Ectodermal cell (in vitro differentiated cells): ENCODE measurements at regions not wholly inside any gene's neighbourhood (a gene's known extent, or its start where the extent isn't known, plus 50 kb on each side); places are given as distances from the start of the nearest gene placed in this dataset.

ENCODE experiments used
- H3K27ac ChIP-seq: 2 replicates; pipeline ENCODE4 v1.7.0; 2013; ENCODE audit warnings: mild to moderate bottlenecking, low read depth, low read length; ENCODE audit not compliant: insufficient read depth, poor library complexity, severe bottlenecking
- H3K27me3 ChIP-seq: 2 replicates; pipeline ENCODE4 v1.7.0; 2013; ENCODE audit warnings: mild to moderate bottlenecking, low read length; ENCODE audit not compliant: insufficient read depth, control insufficient read depth, poor library complexity, severe bottlenecking
- H3K36me3 ChIP-seq: one replicate; pipeline ENCODE4 v1.7.0; 2013; ENCODE audit warnings: low read length; ENCODE audit not compliant: control insufficient read depth, insufficient read depth
- H3K4me1 ChIP-seq: one replicate; pipeline ENCODE4 v1.7.0; 2013; ENCODE audit warnings: low read length; ENCODE audit not compliant: control insufficient read depth, insufficient read depth
- H3K4me3 ChIP-seq: 2 replicates; pipeline ENCODE4 v1.7.0; 2013; ENCODE audit warnings: low read depth, low read length, control low read depth; ENCODE audit not compliant: insufficient read depth
- H3K9me3 ChIP-seq: 2 replicates; pipeline ENCODE4 v1.7.0; 2013; ENCODE audit warnings: mild to moderate bottlenecking, low read length, moderate library complexity; ENCODE audit not compliant: control insufficient read depth
- WGBS, 2 experiments: methylation state at CpG; one replicate each; pipeline ENCODE4 v1.1.7; 2013; ENCODE audit warnings: missing lambda C conversion rate in 2 of 2; 5-methylcytosine and 5-hydroxymethylcytosine counted together

GRCh38 chr7:156184164-156184563 is 371.9 kb upstream of the SHH start:
- no peak overlapping the region for H3K27ac ChIP-seq
- no peak overlapping the region for H3K4me3 ChIP-seq
- no peaks in the 10 kb centered on the region for H3K27me3 ChIP-seq
- H3K9me3 ChIP-seq, result peaks cover 4% of the 10 kb centered on the region
- H3K4me1 ChIP-seq, result no peaks in the 10 kb centered on the region
- H3K36me3 ChIP-seq, result no peaks in the 10 kb centered on the region
- 60 to 64% methylated on average over 1 of the region's 1 CpG for WGBS, 2 experiments

GRCh38 chr7:156180451-156181229 is 368.4 kb upstream of the SHH start:
- H3K27me3 ChIP-seq, result no peaks in the 10 kb centered on the region
- no peaks in the 10 kb centered on the region for H3K36me3 ChIP-seq
- no peaks in the 10 kb centered on the region for H3K4me1 ChIP-seq
- no peak overlapping the region for H3K4me3 ChIP-seq
- H3K9me3 ChIP-seq, result peaks cover 2% of the 10 kb centered on the region
- H3K27ac ChIP-seq, result no peak overlapping the region
- WGBS, 2 experiments, result 89 to 91% methylated on average over 13 of the region's 13 CpGs

- H3K27ac ChIP-seq, result no peak overlapping the region
- H3K27me3 ChIP-seq, result no peaks in the 10 kb centered on the region
- H3K4me3 ChIP-seq, result no peak overlapping the region
- H3K9me3 ChIP-seq, result peaks cover 2% of the 10 kb centered on the region
- H3K36me3 ChIP-seq, result no peaks in the 10 kb centered on the region
- H3K4me1 ChIP-seq, result no peaks in the 10 kb centered on the region
- WGBS, 2 experiments, result 88 to 89% methylated on average over 13 of the region's 13 CpGs
Observed at GRCh38 chr7:156179872-156180390, 367.7 kb upstream of the SHH start.

GRCh38 chr7:156178857-156179256 is 366.6 kb upstream of the SHH start:
- WGBS, 2 experiments, result 94 to 95% methylated on average over 13 of the region's 13 CpGs
- Histone ChIP-seq H3K9me3 (no peaks in the 10 kb centered on the region), H3K4me1 (no peaks in the 10 kb centered on the region), H3K36me3 (no peaks in the 10 kb centered on the region), H3K4me3 (no peak overlapping the region), H3K27ac (no peak overlapping the region), H3K27me3 (no peaks in the 10 kb centered on the region)

GRCh38 chr7:156178214-156178613 is 366.0 kb upstream of the SHH start:
- no peaks in the 10 kb centered on the region for H3K27me3 ChIP-seq
- H3K4me3 ChIP-seq, result no peak overlapping the region
- no peaks in the 10 kb centered on the region for H3K9me3 ChIP-seq
- no peak overlapping the region for H3K27ac ChIP-seq
- WGBS, 2 experiments, result 78 to 80% methylated on average over 15 of the region's 15 CpGs
- no peaks in the 10 kb centered on the region for H3K4me1 ChIP-seq
- H3K36me3 ChIP-seq, result no peaks in the 10 kb centered on the region

- H3K9me3 ChIP-seq, result no peaks in the 10 kb centered on the region
- H3K36me3 ChIP-seq, result no peaks in the 10 kb centered on the region
- no peaks in the 10 kb centered on the region for H3K27me3 ChIP-seq
- H3K4me3 ChIP-seq, result no peak overlapping the region
- H3K27ac ChIP-seq, result no peak overlapping the region
- H3K4me1 ChIP-seq, result no peaks in the 10 kb centered on the region
- WGBS, 2 experiments, result 92 to 94% methylated on average over 22 of the region's 22 CpGs
Observed at GRCh38 chr7:156177422-156178055, 365.3 kb upstream of the SHH start.

GRCh38 chr7:156176039-156176438 is 363.8 kb upstream of the SHH start:
- Histone ChIP-seq H3K4me3 (no peak overlapping the region), H3K36me3 (no peaks in the 10 kb centered on the region), H3K4me1 (no peaks in the 10 kb centered on the region), H3K27me3 (no peaks in the 10 kb centered on the region), H3K27ac (no peak overlapping the region), H3K9me3 (no peaks in the 10 kb centered on the region)
- 94 to 95% methylated on average over 7 of the region's 7 CpGs for WGBS, 2 experiments

GRCh38 chr7:156175003-156175402 is 362.7 kb upstream of the SHH start:
- Histone ChIP-seq H3K36me3 (no peaks in the 10 kb centered on the region), H3K9me3 (no peaks in the 10 kb centered on the region), H3K27me3 (no peaks in the 10 kb centered on the region), H3K4me3 (no peak overlapping the region), H3K4me1 (peaks cover 2% of the 10 kb centered on the region), H3K27ac (no peak overlapping the region)
- 84 to 85% methylated on average over 10 of the region's 10 CpGs for WGBS, 2 experiments

GRCh38 chr7:156174428-156174827 is 362.2 kb upstream of the SHH start:
- WGBS, 2 experiments, result 90% methylated on average over 17 of the region's 17 CpGs
- Histone ChIP-seq H3K36me3 (no peaks in the 10 kb centered on the region), H3K27me3 (no peaks in the 10 kb centered on the region), H3K27ac (no peak overlapping the region), H3K4me3 (no peak overlapping the region), H3K9me3 (no peaks in the 10 kb centered on the region), H3K4me1 (peaks cover 6% of the 10 kb centered on the region)

- no peaks in the 10 kb centered on the region for H3K27me3 ChIP-seq
- WGBS, 2 experiments, result 88 to 89% methylated on average over 18 of the region's 18 CpGs
- peaks cover 6% of the 10 kb centered on the region for H3K4me1 ChIP-seq
- no peaks in the 10 kb centered on the region for H3K36me3 ChIP-seq
- no peak overlapping the region for H3K27ac ChIP-seq
- no peak overlapping the region for H3K4me3 ChIP-seq
- no peaks in the 10 kb centered on the region for H3K9me3 ChIP-seq
Observed at GRCh38 chr7:156173748-156174353, 361.6 kb upstream of the SHH start.
